ENCODE measurements at regions not wholly inside any gene's neighbourhood (a gene's known extent, or its start where the extent isn't known, plus 50 kb on each side); places are given as distances from the start of the nearest gene placed in this dataset.

GRCh38 chr12:127681151-127681754 is 585.7 kb upstream of the TMEM132C start:
- in situ Hi-C loops (cut with MboI; ENCODE audit: low pct_unique_long_range_greater_than_20kb, low sequenced_read_pairs, unreplicated experiment), result no loop called here

GRCh38 chr12:127685491-127685890 is 581.5 kb upstream of the TMEM132C start:
- DNase-seq (ENCODE audit: low spot score), result no peak
- TF ChIP-seq, protein P1, sequence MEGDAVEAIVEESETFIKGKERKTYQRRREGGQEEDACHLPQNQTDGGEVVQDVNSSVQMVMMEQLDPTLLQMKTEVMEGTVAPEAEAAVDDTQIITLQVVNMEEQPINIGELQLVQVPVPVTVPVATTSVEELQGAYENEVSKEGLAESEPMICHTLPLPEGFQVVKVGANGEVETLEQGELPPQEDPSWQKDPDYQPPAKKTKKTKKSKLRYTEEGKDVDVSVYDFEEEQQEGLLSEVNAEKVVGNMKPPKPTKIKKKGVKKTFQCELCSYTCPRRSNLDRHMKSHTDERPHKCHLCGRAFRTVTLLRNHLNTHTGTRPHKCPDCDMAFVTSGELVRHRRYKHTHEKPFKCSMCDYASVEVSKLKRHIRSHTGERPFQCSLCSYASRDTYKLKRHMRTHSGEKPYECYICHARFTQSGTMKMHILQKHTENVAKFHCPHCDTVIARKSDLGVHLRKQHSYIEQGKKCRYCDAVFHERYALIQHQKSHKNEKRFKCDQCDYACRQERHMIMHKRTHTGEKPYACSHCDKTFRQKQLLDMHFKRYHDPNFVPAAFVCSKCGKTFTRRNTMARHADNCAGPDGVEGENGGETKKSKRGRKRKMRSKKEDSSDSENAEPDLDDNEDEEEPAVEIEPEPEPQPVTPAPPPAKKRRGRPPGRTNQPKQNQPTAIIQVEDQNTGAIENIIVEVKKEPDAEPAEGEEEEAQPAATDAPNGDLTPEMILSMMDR (IDR thresholded peaks at IDR 0.05; ENCODE audit: extremely low read depth, insufficient read depth, missing control alignments), result no peak
- in situ Hi-C loops (cut with MboI; ENCODE audit: low pct_unique_long_range_greater_than_20kb, low sequenced_read_pairs, unreplicated experiment), result no loop called here

More at GRCh38 chr12:127681151-127681754, 585.7 kb upstream of the TMEM132C start:
- DNase-seq (ENCODE audit: low spot score), result no peak
- TF ChIP-seq, protein P1 (IDR thresholded peaks at IDR 0.05; ENCODE audit: extremely low read depth, insufficient read depth, missing control alignments), result no peak

DNA sequence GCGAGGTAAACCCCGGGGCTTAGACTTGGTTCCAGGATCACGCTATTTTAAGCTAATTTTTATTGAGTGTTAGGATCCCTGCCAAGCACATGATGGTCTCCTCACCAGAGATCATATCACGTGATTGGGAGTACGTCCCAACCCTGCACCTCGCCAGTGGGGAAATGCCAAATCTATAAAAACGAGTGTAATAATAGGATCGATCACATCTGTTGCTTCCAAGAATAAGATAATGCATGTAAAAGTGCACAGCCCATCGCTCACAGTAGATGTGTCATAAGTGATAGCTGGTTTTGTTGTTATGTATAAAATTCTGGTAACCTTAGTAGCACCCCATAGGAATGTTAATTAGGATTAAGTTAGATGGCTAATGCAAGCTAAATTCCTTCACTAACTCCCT is 581.0 kb upstream of the TMEM132C start:
- DNase-seq (ENCODE audit: low spot score), result no peak
- in situ Hi-C loops (cut with MboI; ENCODE audit: low pct_unique_long_range_greater_than_20kb, low sequenced_read_pairs, unreplicated experiment), result no loop called here
- TF ChIP-seq, protein P1 (IDR thresholded peaks at IDR 0.05; ENCODE audit: extremely low read depth, insufficient read depth, missing control alignments), result no peak

GRCh38 chr12:127687181-127687580 is 579.8 kb upstream of the TMEM132C start:
- in situ Hi-C loops (cut with MboI; ENCODE audit: low pct_unique_long_range_greater_than_20kb, low sequenced_read_pairs, unreplicated experiment), result no loop called here
- no peak for DNase-seq (ENCODE audit: low spot score)
- TF ChIP-seq, protein P1 (IDR thresholded peaks at IDR 0.05; ENCODE audit: extremely low read depth, insufficient read depth, missing control alignments), result no peak

DNA sequence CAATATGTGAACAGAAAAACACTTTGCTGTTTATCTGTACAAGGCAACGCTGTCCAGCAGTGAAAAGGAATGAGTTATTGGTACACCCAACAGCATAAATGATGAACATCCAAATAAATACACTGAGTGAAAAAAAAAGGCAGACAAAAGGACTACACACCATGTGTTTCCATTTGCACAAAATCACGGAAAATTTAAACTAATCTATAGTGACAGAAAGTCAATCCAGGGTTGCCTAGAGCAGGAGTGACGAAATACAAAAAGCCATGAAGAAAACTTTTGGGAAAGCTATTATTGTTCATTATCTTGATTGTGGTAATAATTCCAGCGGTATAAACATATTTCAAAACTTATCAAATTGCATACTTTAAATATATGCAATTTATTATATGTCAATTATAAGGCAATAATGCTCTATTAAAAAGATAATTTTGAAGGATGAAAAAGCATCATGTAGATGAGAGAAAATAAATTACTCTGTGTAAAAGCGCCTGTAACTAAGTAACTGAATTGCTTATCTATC is 578.0 kb upstream of the TMEM132C start:
- TF ChIP-seq, protein P1 (IDR thresholded peaks at IDR 0.05; ENCODE audit: extremely low read depth, insufficient read depth, missing control alignments), result no peak
- in situ Hi-C loops (cut with MboI; ENCODE audit: low pct_unique_long_range_greater_than_20kb, low sequenced_read_pairs, unreplicated experiment), result no loop called here
- no peak for DNase-seq (ENCODE audit: low spot score)

DNA sequence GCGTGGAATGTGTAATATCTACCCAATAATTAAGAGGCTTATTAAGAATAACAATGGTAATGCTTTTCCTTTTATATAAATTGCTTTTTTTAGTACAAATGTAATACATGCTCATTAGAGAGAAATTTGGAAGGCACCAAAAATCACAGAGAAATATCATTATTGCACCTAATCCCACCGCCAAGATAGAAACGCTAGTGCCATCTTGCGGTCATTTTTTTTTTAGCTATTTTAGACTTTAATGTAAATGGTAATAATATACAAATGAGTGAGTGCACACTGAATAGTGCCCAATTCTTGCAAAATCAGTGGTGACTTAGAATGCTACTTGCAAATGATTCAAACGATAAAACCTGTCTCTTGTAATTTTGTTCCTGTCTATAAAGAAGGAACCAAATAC is 576.8 kb upstream of the TMEM132C start:
- TF ChIP-seq, protein P1 (IDR thresholded peaks at IDR 0.05; ENCODE audit: extremely low read depth, insufficient read depth, missing control alignments), result peak; percentile 23
- in situ Hi-C loops (cut with MboI; ENCODE audit: low pct_unique_long_range_greater_than_20kb, low sequenced_read_pairs, unreplicated experiment), result no loop called here
- DNase-seq (ENCODE audit: low spot score), result no peak

All from GM13977 (cell line).